GM12878 (cell line): ENCODE measurements at regions not wholly inside any gene's neighbourhood (a gene's known extent, or its start where the extent isn't known, plus 50 kb on each side); places are given as distances from the start of the nearest gene placed in this dataset.

ENCODE experiments used
- ATAC-seq: fragments of 200-7000 bp; cut with Tn5 transposase; 3 replicates; pipeline ENCODE4 v1.9.1; 2020; ENCODE audit warnings: mild to moderate bottlenecking, moderate library complexity
- BruUV-seq: library from RNA; stranded (reverse); fragments of 400-500 nt; replicated peaks from 2 replicates; lab custom pipeline; 2021; lab: Mats Ljungman, UMichigan
- CTCF ChIA-PET: fragments of 300-600 bp; sonication (Branson Sonifier 250); formaldehyde crosslinking; extraction: SDS; loops from one replicate; lab custom pipeline; 2021; ENCODE audit warnings: inconsistent platforms; lab: Yijun Ruan, JAX
- POLR2A ChIA-PET: fragments of 350-600 bp; formaldehyde crosslinking; extraction: SDS; loops from one replicate; lab custom pipeline; 2021; ENCODE audit warnings: inconsistent platforms; lab: Charles Lee
- RAD21 ChIA-PET: fragments of 300-600 bp; sonication (Branson Sonifier 250); formaldehyde crosslinking; loops from one replicate; lab custom pipeline; 2023; ENCODE audit warnings: antibody characterized with exemption; ENCODE audit not compliant: unreplicated experiment; lab: Charles Lee
- SMC1A ChIA-PET: fragments of 300-600 bp; sonication (Branson Sonifier 250); formaldehyde crosslinking; loops from one replicate; lab custom pipeline; 2023; ENCODE audit not compliant: unreplicated experiment, uncharacterized antibody; lab: Charles Lee
- DNase-seq: peaks from one replicate; pipeline ENCODE4 v3.0.0-alpha.2; 2011; ENCODE audit warnings: low read depth, low spot score
- FAIRE-seq: peaks from 3 replicates; lab custom pipeline; 2011; peaks lifted over from hg19 to GRCh38; lab: Jason Lieb, UNC
- H2AFZ ChIP-seq: 2 replicates; pipeline ENCODE4 v1.6.0; 2011; ENCODE audit warnings: low read depth, low read length, control low read depth; ENCODE audit not compliant: control insufficient read depth
- H3K27ac ChIP-seq: 2 replicates; pipeline ENCODE4 v1.5.1; 2011; ENCODE audit warnings: control low read depth; ENCODE audit not compliant: control insufficient read depth, insufficient read depth
- H3K27me3 ChIP-seq, 2 experiments: replicated peaks in 1 of 2; 2 replicates each; pipeline versions ENCODE4 v1.6.0 to v1.6.1; 2011; ENCODE audit warnings: low read length in 1 of 2; ENCODE audit not compliant: control insufficient read depth in 2 of 2, insufficient read depth in 2 of 2
- H3K36me3 ChIP-seq, 2 experiments: 2 replicates each; pipeline ENCODE4 v1.5.1; 2011; ENCODE audit warnings: low read length in 1 of 2; ENCODE audit not compliant: control insufficient read depth in 2 of 2, insufficient read depth in 2 of 2
- H3K4me1 ChIP-seq: 2 replicates; pipeline ENCODE4 v1.6.1; 2011; ENCODE audit warnings: mild to moderate bottlenecking, low read length, moderate library complexity, mixed read lengths; ENCODE audit not compliant: control insufficient read depth, insufficient read depth
- H3K4me2 ChIP-seq: 2 replicates; pipeline ENCODE4 v1.6.0; 2011; ENCODE audit warnings: control low read depth; ENCODE audit not compliant: control insufficient read depth, insufficient read depth
- H3K4me3 ChIP-seq: fragments of 200-600 bp; sonication (generic); 2 replicates; pipeline ENCODE4 v1.5.1; 2016
- H3K79me2 ChIP-seq: 2 replicates; pipeline ENCODE4 v1.6.0; 2011; ENCODE audit warnings: low read length; ENCODE audit not compliant: control insufficient read depth, insufficient read depth
- H3K9ac ChIP-seq: 2 replicates; pipeline ENCODE4 v1.8.0; 2011; ENCODE audit warnings: low read length, control low read depth, mixed read lengths; ENCODE audit not compliant: control insufficient read depth, insufficient read depth
- H3K9me3 ChIP-seq: replicated peaks from 3 replicates; pipeline ENCODE4 v1.5.1; 2011; ENCODE audit warnings: mild to moderate bottlenecking, low read length; ENCODE audit not compliant: control insufficient read depth, insufficient read depth
- H4K20me1 ChIP-seq: 2 replicates; pipeline ENCODE4 v1.6.0; 2011; ENCODE audit not compliant: control insufficient read depth, insufficient read depth
- ATF2 ChIP-seq: IDR thresholded peaks from 2 replicates; pipeline ENCODE4 v1.6.1; 2012; ENCODE audit warnings: low read length, inconsistent platforms
- BHLHE40 ChIP-seq, 2 experiments: fragments of 450-650 bp in 1 of 2; IDR thresholded peaks; 2 replicates each; pipeline ENCODE4 v1.6.1; 2011 to 2017; ENCODE audit warnings: low read depth in 2 of 2, borderline replicate concordance in 1 of 2, improper control_type of control experiment in 1 of 2, low read length in 1 of 2, mild to moderate bottlenecking in 1 of 2
- BRCA1 ChIP-seq: IDR thresholded peaks from 2 replicates; pipeline ENCODE4 v1.6.1; 2011; ENCODE audit warnings: low read depth, low read length, improper control_type of control experiment
- CREM ChIP-seq: IDR thresholded peaks from 2 replicates; pipeline ENCODE4 v1.6.1; 2014; ENCODE audit warnings: antibody characterized with exemption, low read depth
- E4F1 ChIP-seq: fragments of 450-650 bp; IDR thresholded peaks from 2 replicates; pipeline ENCODE4 v1.6.1; 2018; ENCODE audit warnings: borderline replicate concordance, mild to moderate bottlenecking; ENCODE audit not compliant: partially characterized antibody
- KDM1A ChIP-seq: fragments of 200-600 bp; sonication (generic); IDR thresholded peaks from 2 replicates; pipeline ENCODE4 v1.6.1; 2016; ENCODE audit warnings: borderline replicate concordance
- MYC ChIP-seq: IDR thresholded peaks from 2 replicates; pipeline ENCODE4 v1.6.1; 2011; ENCODE audit warnings: mild to moderate bottlenecking, low read length, moderate library complexity, inconsistent platforms; ENCODE audit not compliant: insufficient read depth, insufficient replicate concordance, insufficient read length, severe bottlenecking
- NFYB ChIP-seq: IDR thresholded peaks from 2 replicates; pipeline ENCODE4 v1.6.1; 2011; ENCODE audit warnings: low read depth, mild to moderate bottlenecking, low read length, improper control_type of control experiment, moderate library complexity; ENCODE audit not compliant: insufficient read depth
- RELA ChIP-seq: fragments of 450-650 bp; IDR thresholded peaks from 2 replicates; pipeline ENCODE4 v1.8.0; 2014; ENCODE audit warnings: borderline replicate concordance; ENCODE audit not compliant: partially characterized antibody
- SMAD1 ChIP-seq: fragments of 450-650 bp; IDR thresholded peaks from 2 replicates; pipeline ENCODE4 v1.6.1; 2018; ENCODE audit warnings: mild to moderate bottlenecking, low read depth; ENCODE audit not compliant: partially characterized antibody
- YY1 ChIP-seq: IDR thresholded peaks from 2 replicates; pipeline ENCODE4 v1.6.1; 2011; ENCODE audit warnings: low read depth, mild to moderate bottlenecking, low read length
- ZBTB33 ChIP-seq: fragments of 450-650 bp; IDR thresholded peaks from 2 replicates; pipeline ENCODE4 v1.6.1; 2017; ENCODE audit warnings: mild to moderate bottlenecking
- ZBTB40 ChIP-seq: fragments of 450-650 bp; IDR thresholded peaks from 2 replicates; pipeline ENCODE4 v1.6.1; 2016; ENCODE audit warnings: mild to moderate bottlenecking, moderate library complexity, borderline replicate concordance
- WGBS: methylation state at CpG from one replicate; pipeline ENCODE4 v1.1.6; 2016; ENCODE audit warnings: low lambda C conversion rate; ENCODE audit not compliant: insufficient replicate concordance, insufficient coverage; ENCODE audit errors: missing lambda C conversion rate; 5-methylcytosine and 5-hydroxymethylcytosine counted together
- in situ Hi-C: fragments of 300-500 bp; cut with MboI; formaldehyde crosslinking; loops from 9 replicates; pipeline ENCODE4 v1.14.3; 2018; ENCODE audit warnings: mixed read lengths
- intact Hi-C: fragments of 100-400 bp; cut with micrococcal nuclease; formaldehyde crosslinking; loops from one replicate; pipeline ENCODE4 v1.14.2; 2022; ENCODE audit not compliant: unreplicated experiment

- RAD21 ChIA-PET, result no interaction called here
- no peak for TF ChIP-seq ZBTB33
- TF ChIP-seq ATF2, result no peak
- no peak for TF ChIP-seq BHLHE40 (IDR thresholded peaks at IDR 0.05; ENCODE audit: borderline replicate concordance in 1 of 2, low read depth in 2 of 2, low read length in 1 of 2)
- no peak for TF ChIP-seq MYC
- no peak for TF ChIP-seq CREM
- no peak for TF ChIP-seq BRCA1
- TF ChIP-seq NFYB, result no peak
- TF ChIP-seq ZBTB40, result no peak
- TF ChIP-seq KDM1A, result no peak
- TF ChIP-seq RELA, result no peak
- TF ChIP-seq E4F1, result no peak
- TF ChIP-seq YY1, result no peak
- no peak for TF ChIP-seq SMAD1
These were observed 75.4 kb downstream of the MDH2 start for GRCh38 chr7:76123316-76123715.

More at GRCh38 chr7:76123316-76123715, 75.4 kb downstream of the MDH2 start:
- Histone ChIP-seq H3K36me3 (no peaks in the 10 kb centered on the region), H3K79me2 (no peaks in the 10 kb centered on the region), H3K9ac (no peak overlapping the region), H2AFZ (no peak overlapping the region), H3K27ac (no peak overlapping the region), H4K20me1 (no peaks in the 10 kb centered on the region), H3K4me2 (no peak overlapping the region), H3K9me3 (no peaks in the 10 kb centered on the region), H3K4me3 (no peak overlapping the region), H3K27me3 (no peaks in the 10 kb centered on the region), H3K4me1 (no peaks in the 10 kb centered on the region)
- ChIA-PET CTCF (no interaction called here), POLR2A (no interaction called here), SMC1A (no interaction called here)
- no peak for DNase-seq
- 49% methylated on average over 3 of the region's 4 CpGs for WGBS
- no peak for FAIRE-seq
- intact Hi-C loops, result no loop called here
- no peak for ATAC-seq
- BruUV-seq, result no TSS peak
- in situ Hi-C loops, result no loop called here
